Colonic mucosa (tissue), 4 donors: ENCODE measurements at regions not wholly inside any gene's neighbourhood (a gene's known extent, or its start where the extent isn't known, plus 50 kb on each side); places are given as distances from the start of the nearest gene placed in this dataset.

Experiments used
- DNase-seq: peaks from one replicate; pipeline ENCODE4 v3.0.0-alpha.2; 2020
- H3K27ac ChIP-seq: fragments of 200-600 bp; one replicate; pipeline ENCODE4 v1.8.0; 2021
- H3K27me3 ChIP-seq: fragments of 200-600 bp; one replicate; pipeline ENCODE4 v1.8.0; 2021
- H3K36me3 ChIP-seq: fragments of 200-600 bp; one replicate; pipeline ENCODE4 v1.8.0; 2021
- H3K4me1 ChIP-seq: fragments of 200-600 bp; one replicate; pipeline ENCODE4 v1.8.0; 2021; ENCODE audit warnings: mild to moderate bottlenecking
- H3K4me3 ChIP-seq: fragments of 200-600 bp; one replicate; pipeline ENCODE4 v1.8.0; 2021
- H3K9ac ChIP-seq, 2 donors: one replicate each; pipeline ENCODE4 v1.7.0; 2013; ENCODE audit warnings: control low read depth in 2 of 2, low read depth in 2 of 2, low read length in 2 of 2
- H3K9me3 ChIP-seq: fragments of 200-600 bp; one replicate; pipeline ENCODE4 v1.8.0; 2021
- intact Hi-C: fragments of 100-400 bp; cut with DNase I; formaldehyde crosslinking; loops from one replicate; pipeline ENCODE4 v1.14.1; 2022
- TF ChIP-seq, protein P1 (sequence below): fragments of 200-600 bp; IDR thresholded peaks from one replicate; pipeline ENCODE4 v1.8.0; 2022; ENCODE audit warnings: antibody characterized with exemption, mild to moderate bottlenecking
- donor health status: healthy.
- donor health status: DM: no; HTN: no; CAD: no.
- donor health status: DM: no; HTN: no; CAD: no.

DNA sequence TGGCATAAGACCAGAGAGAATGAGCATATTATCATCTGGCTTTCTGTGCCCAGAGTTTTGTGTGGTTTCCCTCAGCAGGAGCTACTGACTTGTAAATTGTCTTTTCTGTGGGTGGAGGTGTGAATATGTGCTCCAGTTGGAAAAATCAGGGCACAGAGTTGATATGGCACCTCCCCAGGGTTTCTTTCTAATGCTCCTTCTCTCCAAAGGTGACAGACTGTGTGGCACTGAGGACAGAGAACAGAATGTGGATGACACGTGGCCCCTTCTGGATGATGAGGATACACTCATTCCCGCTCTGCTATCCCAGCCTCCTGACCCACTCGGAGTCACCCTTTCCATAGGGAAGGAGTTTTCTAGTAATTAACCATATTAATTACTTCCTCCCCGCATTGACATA is 221.0 kb downstream of the ICE1 start:
- Histone ChIP-seq H3K36me3 (no peaks in the 10 kb centered on the region), H3K27me3 (no peaks in the 10 kb centered on the region), H3K27ac (no peak overlapping the region), H3K9ac (no peak overlapping the region), H3K9me3 (no peaks in the 10 kb centered on the region), H3K4me1 (no peaks in the 10 kb centered on the region), H3K4me3 (no peak overlapping the region)
- no peak for DNase-seq
- intact Hi-C loops = no loop called here
- TF ChIP-seq, protein P1, sequence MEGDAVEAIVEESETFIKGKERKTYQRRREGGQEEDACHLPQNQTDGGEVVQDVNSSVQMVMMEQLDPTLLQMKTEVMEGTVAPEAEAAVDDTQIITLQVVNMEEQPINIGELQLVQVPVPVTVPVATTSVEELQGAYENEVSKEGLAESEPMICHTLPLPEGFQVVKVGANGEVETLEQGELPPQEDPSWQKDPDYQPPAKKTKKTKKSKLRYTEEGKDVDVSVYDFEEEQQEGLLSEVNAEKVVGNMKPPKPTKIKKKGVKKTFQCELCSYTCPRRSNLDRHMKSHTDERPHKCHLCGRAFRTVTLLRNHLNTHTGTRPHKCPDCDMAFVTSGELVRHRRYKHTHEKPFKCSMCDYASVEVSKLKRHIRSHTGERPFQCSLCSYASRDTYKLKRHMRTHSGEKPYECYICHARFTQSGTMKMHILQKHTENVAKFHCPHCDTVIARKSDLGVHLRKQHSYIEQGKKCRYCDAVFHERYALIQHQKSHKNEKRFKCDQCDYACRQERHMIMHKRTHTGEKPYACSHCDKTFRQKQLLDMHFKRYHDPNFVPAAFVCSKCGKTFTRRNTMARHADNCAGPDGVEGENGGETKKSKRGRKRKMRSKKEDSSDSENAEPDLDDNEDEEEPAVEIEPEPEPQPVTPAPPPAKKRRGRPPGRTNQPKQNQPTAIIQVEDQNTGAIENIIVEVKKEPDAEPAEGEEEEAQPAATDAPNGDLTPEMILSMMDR = no peak

DNA sequence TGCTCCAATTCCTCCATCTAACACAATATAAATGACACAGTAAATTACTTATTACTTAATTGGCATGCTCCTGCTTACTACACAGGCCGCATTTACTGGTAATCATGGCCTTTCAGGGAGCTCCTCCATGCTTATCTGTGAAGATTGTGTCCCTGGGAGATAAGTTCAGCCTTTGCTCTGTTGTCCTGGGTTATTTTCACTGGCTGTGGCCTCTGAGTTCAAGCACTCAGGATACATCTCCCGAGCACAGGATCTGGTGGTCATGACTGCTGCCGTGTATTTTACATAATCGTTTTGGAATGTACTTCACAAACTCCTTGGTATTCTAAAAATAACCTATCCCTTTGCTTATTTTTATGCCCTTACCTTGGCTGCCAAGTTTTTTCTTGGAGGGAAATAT is 215.7 kb downstream of the ICE1 start:
- Histone ChIP-seq H3K4me3 (no peak overlapping the region), H3K9ac (no peak overlapping the region), H3K4me1 (no peaks in the 10 kb centered on the region), H3K9me3 (no peaks in the 10 kb centered on the region), H3K27ac (no peak overlapping the region), H3K27me3 (no peaks in the 10 kb centered on the region), H3K36me3 (no peaks in the 10 kb centered on the region)
- TF ChIP-seq, protein P1 = no peak
- DNase-seq = no peak
- intact Hi-C loops = no loop called here

DNA sequence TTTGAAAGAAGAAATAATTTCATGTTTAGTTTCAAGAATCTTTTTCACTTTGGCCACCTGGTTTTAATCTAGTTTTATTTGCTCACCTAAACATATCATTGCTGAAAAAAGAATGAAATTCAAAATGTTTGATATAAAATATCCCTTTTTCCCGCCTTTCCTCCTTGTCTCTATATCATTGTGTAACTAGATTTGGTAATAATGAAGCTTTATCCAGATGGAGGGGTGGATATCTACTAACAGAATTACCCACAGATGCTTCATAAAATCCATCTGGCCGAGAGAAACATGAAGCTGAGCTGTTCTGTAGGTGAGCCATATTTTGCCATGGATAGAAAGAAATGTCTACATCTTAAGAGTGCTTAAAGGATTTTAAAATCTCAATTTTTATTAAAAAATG is 214.7 kb downstream of the ICE1 start:
- H3K9me3 ChIP-seq = no peaks in the 10 kb centered on the region
- no peak for DNase-seq
- no peak overlapping the region for H3K9ac ChIP-seq
- H3K4me1 ChIP-seq = no peaks in the 10 kb centered on the region
- TF ChIP-seq, protein P1 = no peak
- no peaks in the 10 kb centered on the region for H3K27me3 ChIP-seq
- no peaks in the 10 kb centered on the region for H3K36me3 ChIP-seq
- intact Hi-C loops = no loop called here
- no peak overlapping the region for H3K27ac ChIP-seq
- no peak overlapping the region for H3K4me3 ChIP-seq

DNA sequence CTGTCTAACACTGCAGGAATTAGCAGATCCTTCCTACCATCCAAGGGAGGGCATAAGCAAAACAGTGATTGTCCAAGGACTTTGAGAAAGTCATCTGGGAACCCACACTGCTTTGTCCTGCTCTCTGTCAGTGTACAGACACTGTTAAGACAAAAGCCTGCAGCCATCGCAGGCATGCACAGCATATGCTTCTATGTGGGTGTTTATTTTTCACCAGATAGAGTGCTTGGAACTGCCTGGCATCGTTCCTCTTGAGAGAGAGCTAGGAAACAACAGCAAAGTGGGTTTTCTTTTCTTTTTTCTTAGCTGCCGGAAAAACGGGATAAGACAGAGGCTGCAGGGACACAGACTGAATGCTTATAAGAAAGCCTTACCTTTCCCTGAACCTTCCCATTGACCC is 212.3 kb downstream of the ICE1 start:
- intact Hi-C loops = no loop called here
- no peak overlapping the region for H3K27ac ChIP-seq
- H3K4me1 ChIP-seq = no peaks in the 10 kb centered on the region
- H3K9me3 ChIP-seq = no peaks in the 10 kb centered on the region
- H3K36me3 ChIP-seq = no peaks in the 10 kb centered on the region
- TF ChIP-seq, protein P1 = no peak
- H3K9ac ChIP-seq = no peak overlapping the region
- no peaks in the 10 kb centered on the region for H3K27me3 ChIP-seq
- DNase-seq = no peak
- no peak overlapping the region for H3K4me3 ChIP-seq

DNA sequence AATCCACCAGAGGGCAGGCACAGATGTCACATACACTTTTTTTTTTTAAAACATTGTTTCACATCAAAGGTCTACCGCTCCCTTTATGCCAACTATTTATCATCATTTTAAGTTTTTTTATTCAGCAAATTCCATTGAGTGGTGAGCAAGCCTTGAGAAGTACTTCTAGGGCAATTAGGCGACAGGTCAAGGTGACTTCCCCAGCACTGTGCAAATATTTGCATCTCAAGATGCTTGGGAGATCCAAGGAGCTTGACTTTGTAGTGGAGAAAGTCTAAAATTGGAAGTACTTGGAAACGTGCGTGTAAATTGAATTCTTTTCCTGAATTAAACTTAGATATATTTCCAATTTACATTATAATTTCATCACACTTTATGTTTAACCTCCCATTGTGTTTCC is 211.1 kb downstream of the ICE1 start:
- Histone ChIP-seq H3K36me3 (no peaks in the 10 kb centered on the region), H3K27me3 (no peaks in the 10 kb centered on the region), H3K9ac (no peak overlapping the region), H3K4me3 (no peak overlapping the region), H3K9me3 (no peaks in the 10 kb centered on the region), H3K27ac (no peak overlapping the region), H3K4me1 (no peaks in the 10 kb centered on the region)
- TF ChIP-seq, protein P1 = no peak
- no peak for DNase-seq
- intact Hi-C loops = no loop called here

DNA sequence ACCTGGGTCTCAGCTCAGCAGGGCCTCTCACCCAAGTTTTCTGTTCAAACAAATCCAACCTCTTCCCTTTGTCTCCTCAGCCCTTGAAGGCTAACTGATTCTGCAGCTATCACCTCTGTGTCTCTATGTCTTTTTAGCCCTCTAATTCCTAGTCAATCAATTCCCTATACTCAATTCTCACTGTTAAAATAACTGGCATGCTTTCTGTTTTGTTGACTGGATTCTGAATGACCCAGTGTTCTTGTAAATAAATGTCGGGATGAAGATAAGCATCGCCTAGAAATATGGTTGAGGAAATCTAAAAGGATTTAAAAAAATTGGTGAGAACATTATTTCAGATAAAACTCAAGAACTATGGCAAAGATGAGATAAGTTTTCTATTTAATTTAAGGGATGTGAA is 210.2 kb downstream of the ICE1 start:
- H3K9ac ChIP-seq = no peak overlapping the region
- no peaks in the 10 kb centered on the region for H3K4me1 ChIP-seq
- H3K36me3 ChIP-seq = no peaks in the 10 kb centered on the region
- no peak overlapping the region for H3K4me3 ChIP-seq
- no peak overlapping the region for H3K27ac ChIP-seq
- intact Hi-C loops = no loop called here
- no peak for DNase-seq
- TF ChIP-seq, protein P1 = no peak
- no peaks in the 10 kb centered on the region for H3K27me3 ChIP-seq
- H3K9me3 ChIP-seq = no peaks in the 10 kb centered on the region
